ENCODE measurements at regions not wholly inside any gene's neighbourhood (a gene's known extent, or its start where the extent isn't known, plus 50 kb on each side); places are given as distances from the start of the nearest gene placed in this dataset.

GRCh38 chr1:95437781-95438180, 203.8 kb downstream of the RWDD3 start:
- no peak for DNase-seq

DNA sequence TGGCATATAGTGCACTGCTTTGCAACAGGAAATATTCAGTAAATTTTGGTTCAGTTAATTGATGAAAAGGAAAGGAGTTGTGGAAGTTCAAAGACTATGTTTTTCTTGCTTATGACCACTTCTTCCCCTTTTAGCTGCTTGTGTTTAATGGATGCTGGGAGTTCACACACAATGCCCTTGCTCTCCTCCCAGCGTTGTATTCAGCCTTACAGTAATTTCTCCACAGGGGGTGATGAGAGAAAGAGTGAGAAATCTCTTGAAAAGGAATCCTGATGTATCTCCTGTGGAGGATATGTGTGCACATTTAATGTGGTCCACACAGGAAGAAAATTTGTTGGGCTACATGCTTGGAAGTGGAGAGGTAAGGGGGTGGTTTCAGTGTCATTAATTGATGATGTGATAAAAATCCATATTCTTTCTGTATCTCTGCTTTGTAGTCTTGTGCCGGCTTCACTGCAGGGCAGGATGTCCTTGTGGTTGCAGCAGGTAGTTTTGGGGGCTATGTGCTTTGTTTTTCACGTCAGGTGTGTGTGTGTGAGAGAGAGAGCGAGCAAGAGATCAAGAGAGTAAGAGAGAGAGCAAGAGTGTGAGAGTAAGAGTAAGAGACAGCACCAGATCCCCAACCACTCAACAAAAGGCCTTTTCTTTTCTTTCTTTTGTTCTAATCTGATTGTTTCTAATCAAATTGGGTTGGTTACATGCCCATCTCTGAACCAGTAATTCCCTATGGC, 204.4 kb downstream of the RWDD3 start:
- no peak for DNase-seq

- no peak for DNase-seq
These were observed 206.5 kb downstream of the RWDD3 start for GRCh38 chr1:95440511-95440910.

DNA sequence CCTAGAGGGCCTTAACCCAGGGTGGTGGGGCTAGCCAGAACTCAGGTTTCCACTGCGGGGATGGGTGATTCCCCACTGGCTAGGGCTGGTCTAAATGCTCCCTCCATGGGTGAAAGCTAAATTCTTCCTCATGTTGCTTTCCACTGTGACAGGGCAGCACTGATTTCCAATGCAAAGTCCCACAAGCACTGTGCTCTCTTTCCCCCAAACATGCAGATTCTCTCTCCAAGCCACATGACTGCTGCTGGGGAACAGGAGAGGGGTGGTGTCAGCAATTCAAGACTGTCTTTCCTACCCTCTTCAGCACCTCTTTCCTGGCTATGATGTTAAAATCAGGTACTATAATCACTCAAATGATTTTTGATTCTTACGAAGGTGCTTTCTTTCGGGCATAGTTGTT, 215.5 kb downstream of the RWDD3 start:
- DNase-seq, result no peak

- DNase-seq, result no peak
These were observed 217.0 kb downstream of the RWDD3 start for GRCh38 chr1:95451054-95451453.

- DNase-seq, result no peak
These were observed 217.9 kb downstream of the RWDD3 start for GRCh38 chr1:95451904-95452303.

- no peak for DNase-seq
These were observed 219.0 kb downstream of the RWDD3 start for GRCh38 chr1:95453053-95453452.

GRCh38 chr1:95467036-95467435, 233.0 kb downstream of the RWDD3 start:
- DNase-seq, result no peak

DNA sequence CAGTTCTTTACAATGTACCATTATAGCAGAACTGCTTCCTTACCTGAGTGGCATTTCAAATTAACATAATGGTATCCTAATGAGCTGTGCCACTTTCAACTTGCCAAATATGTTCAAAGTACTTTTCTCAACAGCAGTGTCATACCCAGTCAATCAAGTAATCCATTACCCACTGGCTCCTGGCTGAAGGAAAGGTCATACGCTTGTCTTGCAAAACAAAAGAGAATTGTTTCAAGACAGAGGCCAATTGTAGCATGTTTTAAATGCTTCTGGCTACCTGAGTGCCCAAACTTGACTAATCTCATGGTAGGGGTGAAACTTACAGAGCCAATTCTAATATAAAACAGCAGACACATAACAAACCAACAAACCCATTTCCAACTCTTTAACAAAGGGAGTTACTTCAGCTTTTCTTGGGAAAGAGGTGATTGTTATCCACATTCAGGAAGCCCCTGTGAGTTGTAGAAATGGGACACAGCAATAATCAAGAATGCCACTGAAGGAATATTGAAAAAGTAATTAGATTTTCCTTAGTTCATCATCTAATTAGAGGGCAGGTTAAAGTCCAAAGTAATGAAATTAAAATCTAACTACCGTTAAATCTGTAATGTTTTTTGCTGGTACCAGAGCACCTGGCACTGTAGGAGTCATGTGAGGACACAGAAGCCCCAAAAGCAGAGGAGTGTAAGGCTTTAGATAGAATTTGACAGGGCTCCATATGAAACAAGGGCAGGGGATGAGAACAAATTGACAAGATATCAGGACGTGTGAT, 241.9 kb downstream of the RWDD3 start:
- no peak for DNase-seq

- no peak for DNase-seq
These were observed 262.3 kb downstream of the RWDD3 start for GRCh38 chr1:95496307-95496706.

DNA sequence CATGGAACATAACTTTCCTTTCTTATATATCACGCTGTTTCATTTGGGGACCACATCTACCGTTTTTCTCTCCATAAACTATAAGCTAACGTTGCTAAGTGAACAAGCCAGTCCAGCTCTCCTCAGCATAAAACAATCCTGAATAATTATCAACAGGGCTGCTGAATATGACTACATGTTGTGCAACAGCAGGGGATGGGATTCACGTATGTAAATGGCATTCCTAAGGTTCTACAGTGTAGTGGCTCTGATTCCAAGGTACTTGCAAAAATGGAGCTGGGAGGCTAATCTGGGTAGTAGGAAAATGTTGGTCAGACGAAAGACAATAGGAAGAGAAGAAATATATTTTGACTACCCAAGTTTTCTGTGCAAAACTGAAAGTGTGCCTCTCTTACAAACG, 262.8 kb downstream of the RWDD3 start:
- DNase-seq, result no peak

DNA sequence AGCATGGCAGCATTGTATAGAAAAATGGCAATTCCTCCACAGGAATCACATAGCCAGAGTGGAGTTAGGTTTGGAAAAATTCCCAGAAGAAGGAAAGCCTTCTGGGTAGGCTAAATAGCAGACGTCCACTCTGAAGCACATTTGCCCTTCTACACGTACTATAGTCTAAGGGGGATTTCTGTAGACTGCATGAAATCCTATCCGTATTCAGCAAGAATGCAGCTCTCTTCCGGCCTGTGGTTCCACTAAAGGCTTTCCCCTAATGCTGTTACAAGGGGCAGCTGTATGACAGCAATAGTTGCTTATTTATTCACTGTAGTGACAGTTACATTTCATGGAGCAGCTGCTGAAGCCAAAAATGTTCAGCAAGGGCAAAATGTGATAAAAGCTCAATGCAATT, 263.6 kb downstream of the RWDD3 start:
- DNase-seq, result no peak

GRCh38 chr1:95503278-95504030, 269.4 kb downstream of the RWDD3 start:
- no peak for DNase-seq

- DNase-seq, result no peak
These were observed 270.3 kb downstream of the RWDD3 start for GRCh38 chr1:95504321-95504720.

GRCh38 chr1:95506736-95507414, 272.9 kb downstream of the RWDD3 start:
- DNase-seq, result no peak

DNA sequence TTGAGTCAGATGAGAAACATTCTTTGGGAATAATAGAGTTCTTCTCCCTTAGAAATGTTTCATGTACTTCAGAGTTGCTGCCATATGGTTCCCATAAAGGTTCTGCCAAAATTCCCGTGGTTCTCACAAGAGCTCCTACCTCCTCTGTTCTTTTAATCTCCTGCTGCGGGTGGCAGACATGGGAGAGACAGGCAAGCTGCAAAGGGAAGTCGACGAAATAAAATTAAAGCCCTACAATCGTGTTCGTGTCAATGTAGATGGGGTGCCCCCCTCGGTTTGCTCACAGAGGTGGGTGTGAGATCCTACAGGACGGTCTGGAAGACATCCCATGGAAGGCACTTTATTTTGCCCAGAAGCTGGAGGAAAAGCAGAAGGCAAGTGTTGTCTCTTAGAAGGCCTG, 276.0 kb downstream of the RWDD3 start:
- DNase-seq, result no peak

- no peak for DNase-seq
These were observed 278.9 kb downstream of the RWDD3 start for GRCh38 chr1:95512925-95513324.

DNA sequence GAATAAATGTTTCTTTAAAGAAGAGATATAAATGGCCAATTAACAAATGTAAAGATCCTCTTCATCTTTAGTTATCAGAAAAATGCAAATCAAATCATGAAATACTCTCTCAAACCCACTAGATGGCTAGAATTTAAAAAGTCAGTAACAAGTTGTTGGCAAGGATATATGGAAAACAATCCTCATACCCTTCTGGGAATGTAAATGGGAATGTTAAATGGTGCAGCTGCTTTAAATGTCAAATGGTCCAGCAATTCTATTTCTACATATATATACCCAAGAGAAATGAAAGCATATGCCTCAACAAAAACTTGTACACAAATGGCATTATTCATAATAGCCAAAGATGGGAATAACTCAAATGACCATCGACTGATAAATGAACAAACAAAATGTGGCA, 283.5 kb downstream of the RWDD3 start:
- no peak for DNase-seq

DNA sequence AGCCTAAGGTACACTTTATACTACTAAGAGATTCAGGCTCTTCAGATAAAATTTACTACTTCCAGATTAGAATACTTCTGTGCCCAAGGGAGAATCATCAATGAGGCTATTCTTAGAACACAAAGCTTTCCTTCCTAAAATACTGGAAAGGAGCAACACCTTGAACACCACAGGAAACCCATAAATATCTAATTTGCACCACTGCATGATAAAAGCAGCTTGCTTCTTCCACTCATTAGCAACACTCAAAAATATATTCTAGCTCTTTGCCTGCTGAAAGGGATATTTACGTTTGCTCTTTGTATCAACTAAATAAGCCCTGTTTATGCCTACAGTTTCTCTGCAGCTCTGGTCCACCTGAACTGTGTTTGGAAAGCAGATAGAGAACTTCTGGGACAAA, 284.3 kb downstream of the RWDD3 start:
- DNase-seq, result no peak

GRCh38 chr1:95520390-95520789, 286.4 kb downstream of the RWDD3 start:
- no peak for DNase-seq

GRCh38 chr1:95532335-95532734, 298.3 kb downstream of the RWDD3 start:
- no peak for DNase-seq

DNA sequence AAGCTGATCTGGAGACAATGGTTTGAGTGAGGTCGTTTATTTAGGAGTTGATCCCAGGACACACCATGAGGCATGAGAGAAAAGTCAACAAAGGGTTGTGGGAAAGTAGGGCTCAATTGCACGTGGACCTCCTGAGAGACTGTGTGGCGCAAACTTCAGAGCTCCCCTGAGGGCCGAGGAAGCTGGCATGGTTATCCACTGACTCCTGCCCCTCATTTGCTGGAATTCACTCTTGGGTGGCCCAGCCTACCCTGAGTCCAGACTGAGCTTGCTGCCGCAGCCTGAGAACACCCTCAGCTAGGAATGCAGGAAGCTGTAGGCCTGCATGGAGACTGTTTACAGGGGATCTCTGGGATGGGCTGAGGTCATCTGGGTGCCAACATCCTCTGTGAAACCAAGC, 301.0 kb downstream of the RWDD3 start:
- no peak for DNase-seq

GRCh38 chr1:95535614-95536013, 301.6 kb downstream of the RWDD3 start:
- DNase-seq, result no peak

Measured in suppressor macrophage treated with lipopolysaccharide for 4 hours (primary cell).